ENCODE measurements at regions not wholly inside any gene's neighbourhood (a gene's known extent, or its start where the extent isn't known, plus 50 kb on each side); places are given as distances from the start of the nearest gene placed in this dataset.

- Histone ChIP-seq H3K9me3 (no peaks in the 10 kb centered on the region), H3K27me3 (no peaks in the 10 kb centered on the region), H3K36me3 (no peaks in the 10 kb centered on the region), H3K4me3 (peak overlapping the region in 1 of 3 donors; percentile 42), H3K4me1 (no peaks in the 10 kb centered on the region), H3K27ac (no peak overlapping the region)
- intact Hi-C loops (cut with DNase I; ENCODE audit: low total_unique reads) = no loop called here
- no peak for TF ChIP-seq POLR2A (IDR thresholded peaks at IDR 0.05)
- peak; percentile 87 to 95 (median 90) for TF ChIP-seq CTCF (IDR thresholded peaks at IDR 0.05)
- peak; percentile 55 to 65 for DNase-seq (ENCODE audit: low spot score in 2 of 2)
Observed at GRCh38 chr1:239898062-239898730, 193.5 kb upstream of the FMN2 start.

- TF ChIP-seq POLR2AphosphoS5 (IDR thresholded peaks at IDR 0.05) (no peak), POLR2A (IDR thresholded peaks at IDR 0.05) (no peak), CTCF (IDR thresholded peaks at IDR 0.05) (no peak)
- DNase-seq (ENCODE audit: low spot score in 2 of 2) = no peak
- no peak overlapping the region for H3K4me3 ChIP-seq
- H3K4me1 ChIP-seq = no peaks in the 10 kb centered on the region
- H3K27me3 ChIP-seq = no peaks in the 10 kb centered on the region
- H3K9me3 ChIP-seq = no peaks in the 10 kb centered on the region
- no peak overlapping the region for H3K27ac ChIP-seq
- intact Hi-C loops (cut with DNase I; ENCODE audit: low total_unique reads) = loop anchor here (10.0 kb wide), 1 partner anchor 495 kb away; no protein-coding TSS in a partner anchor
- H3K36me3 ChIP-seq = no peaks in the 10 kb centered on the region
Observed at GRCh38 chr1:239899747-239900146, 191.9 kb upstream of the FMN2 start.

DNA sequence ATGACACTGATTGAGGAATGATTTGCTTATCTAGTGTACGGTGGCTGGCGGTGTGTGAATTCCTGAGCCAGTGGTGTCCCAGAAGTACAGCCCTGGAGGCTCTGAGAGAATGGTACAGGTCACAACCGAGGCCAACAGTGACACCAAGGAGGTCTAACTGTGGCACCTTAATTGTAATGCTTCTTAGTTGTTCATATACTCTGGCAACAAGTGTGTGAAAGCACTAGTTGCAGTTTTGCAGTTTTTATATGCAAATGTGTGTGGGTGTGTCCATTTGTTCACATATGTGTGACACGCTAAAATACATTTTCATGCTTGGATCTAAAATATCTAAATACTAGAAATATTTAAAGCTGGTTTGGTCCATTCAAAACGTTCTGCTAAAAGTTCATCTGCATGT is 185.3 kb upstream of the FMN2 start:
- Histone ChIP-seq H3K27me3 (no peaks in the 10 kb centered on the region), H3K27ac (no peak overlapping the region), H3K4me1 (no peaks in the 10 kb centered on the region), H3K9me3 (no peaks in the 10 kb centered on the region), H3K36me3 (no peaks in the 10 kb centered on the region), H3K4me3 (no peak overlapping the region)
- no peak for TF ChIP-seq POLR2A (IDR thresholded peaks at IDR 0.05)
- no peak for TF ChIP-seq CTCF (IDR thresholded peaks at IDR 0.05)
- TF ChIP-seq POLR2AphosphoS5 (IDR thresholded peaks at IDR 0.05) = no peak
- intact Hi-C loops (cut with DNase I; ENCODE audit: low total_unique reads) = loop anchor here (10.0 kb wide), 1 partner anchor 502 kb away; no protein-coding TSS in a partner anchor
- DNase-seq (ENCODE audit: low spot score in 2 of 2) = no peak

DNA sequence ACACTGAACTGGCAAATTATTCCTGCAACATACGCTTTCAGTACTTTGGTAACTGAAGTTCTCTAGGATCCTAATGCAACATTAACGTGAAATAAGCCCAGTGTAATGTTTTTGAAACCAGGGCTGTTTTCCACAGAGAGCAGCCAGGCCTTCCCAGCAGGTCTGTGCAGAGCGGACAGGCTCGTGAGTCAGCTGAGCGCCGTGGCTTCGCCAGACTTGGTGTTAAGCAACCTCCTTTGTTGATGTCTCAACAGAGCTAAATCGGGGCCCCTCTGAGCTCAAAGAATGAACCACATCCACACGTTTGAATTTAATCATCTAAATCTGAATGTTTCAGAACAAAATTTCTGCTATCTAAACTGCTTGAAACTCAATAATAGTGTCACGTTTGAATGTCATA is 181.8 kb upstream of the FMN2 start:
- intact Hi-C loops (cut with DNase I; ENCODE audit: low total_unique reads) = loop anchor here (10.0 kb wide), 1 partner anchor 505 kb away; no protein-coding TSS in a partner anchor
- no peak for TF ChIP-seq POLR2A (IDR thresholded peaks at IDR 0.05)
- peak in 1 of 3 donors; percentile 22 for TF ChIP-seq POLR2AphosphoS5 (IDR thresholded peaks at IDR 0.05)
- no peak for TF ChIP-seq CTCF (IDR thresholded peaks at IDR 0.05)

DNA sequence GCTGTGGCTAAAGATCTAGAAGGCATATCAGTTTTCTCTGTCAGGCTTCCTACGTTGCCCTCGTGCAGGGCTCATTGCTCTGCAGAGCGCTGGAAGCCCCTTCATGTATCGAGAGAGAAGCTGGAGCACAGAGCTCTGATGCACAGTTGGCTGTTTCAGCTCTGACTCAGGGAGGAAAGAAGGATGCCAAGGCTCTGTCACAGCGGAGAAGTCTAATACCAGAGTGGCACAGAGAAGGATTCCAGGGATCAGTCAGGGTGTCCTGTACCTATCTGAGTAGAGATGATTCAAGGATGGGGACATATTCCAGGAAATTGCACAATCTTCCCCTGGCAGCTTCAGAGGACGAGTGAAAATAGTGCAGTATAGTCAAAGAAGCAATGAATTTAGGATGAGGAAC is 179.2 kb upstream of the FMN2 start:
- Histone ChIP-seq H3K4me1 (no peaks in the 10 kb centered on the region), H3K9me3 (no peaks in the 10 kb centered on the region), H3K4me3 (no peak overlapping the region), H3K27me3 (no peaks in the 10 kb centered on the region), H3K27ac (no peak overlapping the region), H3K36me3 (no peaks in the 10 kb centered on the region)
- intact Hi-C loops (cut with DNase I; ENCODE audit: low total_unique reads) = no loop called here
- TF ChIP-seq POLR2A (IDR thresholded peaks at IDR 0.05) = no peak
- no peak for TF ChIP-seq CTCF (IDR thresholded peaks at IDR 0.05)
- TF ChIP-seq POLR2AphosphoS5 (IDR thresholded peaks at IDR 0.05) = no peak
- no peak for DNase-seq (ENCODE audit: low spot score in 2 of 2)

More for the DNA sequence above, 181.8 kb upstream of the FMN2 start:
- DNase-seq (ENCODE audit: low spot score in 2 of 2) = peak in 1 of 2 donors; percentile 22
- Histone ChIP-seq H3K27me3 (no peaks in the 10 kb centered on the region), H3K27ac (no peak overlapping the region), H3K4me3 (no peak overlapping the region), H3K36me3 (no peaks in the 10 kb centered on the region), H3K4me1 (no peaks in the 10 kb centered on the region), H3K9me3 (no peaks in the 10 kb centered on the region)

All from breast epithelium (tissue), 4 donors.